CD4-positive, alpha-beta T cell (primary cell): ENCODE measurements at regions not wholly inside any gene's neighbourhood (a gene's known extent, or its start where the extent isn't known, plus 50 kb on each side); places are given as distances from the start of the nearest gene placed in this dataset.

Experiments
- ATAC-seq: fragments of 200-7000 bp; cut with Tn5 transposase; one replicate; pipeline ENCODE4 v1.10.0; 2022; ENCODE audit warnings: mild to moderate bottlenecking; ENCODE audit not compliant: poor library complexity
- CTCF ChIA-PET: fragments of 350-600 bp; sonication (Branson Sonifier 250); formaldehyde crosslinking; loops from one replicate; lab custom pipeline; 2021; ENCODE audit warnings: antibody characterized with exemption, inconsistent platforms; lab: Charles Lee
- POLR2A ChIA-PET: fragments of 350-600 bp; sonication (Branson Sonifier 250); formaldehyde crosslinking; loops from one replicate; lab custom pipeline; 2021; ENCODE audit warnings: antibody characterized with exemption, inconsistent platforms; lab: Charles Lee
- DNase-seq, 14 experiments: peaks; one replicate each; pipeline ENCODE4 v3.0.0-alpha.2; 2013 to 2020; ENCODE audit warnings: mixed read lengths in 2 of 14
- H3K27ac ChIP-seq, 2 donors: one replicate each; pipeline versions ENCODE4 v1.5.1 to v1.7.0; 2013; ENCODE audit warnings: low read length in 2 of 2, low read depth in 1 of 2, mild to moderate bottlenecking in 1 of 2
- H3K27me3 ChIP-seq, 2 experiments: 1 replicate in 1 of 2; 2 replicates in 1 of 2; pipeline versions ENCODE4 v1.6.1 to v1.7.0; 2013; ENCODE audit warnings: low read length in 2 of 2, control low read depth in 1 of 2, mild to moderate bottlenecking in 1 of 2, moderate library complexity in 1 of 2; ENCODE audit not compliant: insufficient read depth in 2 of 2, control insufficient read depth in 1 of 2
- H3K36me3 ChIP-seq: one replicate; pipeline ENCODE4 v1.6.1; 2013; ENCODE audit warnings: low read length, control low read depth; ENCODE audit not compliant: insufficient read depth
- H3K4me1 ChIP-seq: one replicate; pipeline ENCODE4 v1.6.1; 2013; ENCODE audit warnings: low read length, control low read depth; ENCODE audit not compliant: insufficient read depth
- H3K4me3 ChIP-seq: one replicate; pipeline ENCODE4 v1.5.1; 2013; ENCODE audit warnings: mild to moderate bottlenecking, low read length, moderate library complexity
- H3K9me3 ChIP-seq, 2 experiments: 1 replicate in 1 of 2; 2 replicates in 1 of 2; pipeline versions ENCODE4 v1.6.1 to v1.7.0; 2013; ENCODE audit warnings: low read length in 2 of 2, mild to moderate bottlenecking in 2 of 2, control low read depth in 1 of 2, moderate library complexity in 1 of 2; ENCODE audit not compliant: control insufficient read depth in 1 of 2, insufficient read depth in 1 of 2
- H3K27ac Mint-ChIP-seq: one replicate; pipeline ENCODE4 v1.8.0; 2020; ENCODE audit warnings: mixed read lengths
- H3K27me3 Mint-ChIP-seq: one replicate; pipeline ENCODE4 v1.8.0; 2021; ENCODE audit warnings: mixed read lengths
- H3K36me3 Mint-ChIP-seq: one replicate; pipeline ENCODE4 v1.8.0; 2021; ENCODE audit warnings: low read depth, mixed read lengths
- H3K4me1 Mint-ChIP-seq: one replicate; pipeline ENCODE4 v1.8.0; 2021; ENCODE audit warnings: low read depth, mixed read lengths
- H3K4me3 Mint-ChIP-seq: one replicate; pipeline ENCODE4 v1.8.0; 2020; ENCODE audit warnings: mild to moderate bottlenecking, mixed read lengths
- H3K9me3 Mint-ChIP-seq: one replicate; pipeline ENCODE4 v1.8.0; 2020; ENCODE audit warnings: mixed read lengths
- CTCF ChIP-seq: fragments of 200-600 bp; IDR thresholded peaks from one replicate; pipeline ENCODE4 v1.8.0; 2022; ENCODE audit warnings: antibody characterized with exemption, mild to moderate bottlenecking
- intact Hi-C, 2 experiments: fragments of 100-400 bp; cut with DNase I in 1 of 2; cut with micrococcal nuclease in 1 of 2; formaldehyde crosslinking; loops; one replicate each; pipeline versions ENCODE4 v1.15.1 to v1.9.0; 2023 to 2025; cut with DNase I, micrococcal nuclease

- Histone ChIP-seq H3K36me3 (no peaks in the 10 kb centered on the region), H3K4me1 (no peaks in the 10 kb centered on the region), H3K27ac (no peak overlapping the region), H3K27me3 (no peaks in the 10 kb centered on the region), H3K4me3 (no peak overlapping the region), H3K9me3 (no peaks in the 10 kb centered on the region)
- ATAC-seq: no peak
- Mint-ChIP-seq H3K4me3 (no peak overlapping the region), H3K27ac (no peak overlapping the region), H3K4me1 (no peaks in the 10 kb centered on the region), H3K9me3 (no peaks in the 10 kb centered on the region), H3K36me3 (no peaks in the 10 kb centered on the region), H3K27me3 (no peaks in the 10 kb centered on the region)
- CTCF ChIA-PET: no interaction called here
- no peak for TF ChIP-seq CTCF
- intact Hi-C loops: loop anchor here (5.0 kb wide), 1 partner anchor 528 kb away; no protein-coding TSS in a partner anchor
- POLR2A ChIA-PET: no interaction called here
- no peak for DNase-seq
These were observed 61.4 kb upstream of the TSPAN8 start for GRCh38 chr12:71219224-71219623.

GRCh38 chr12:71218616-71219015, 60.8 kb upstream of the TSPAN8 start:
- no peak for TF ChIP-seq CTCF
- H3K27ac ChIP-seq: no peak overlapping the region

GRCh38 chr12:71216725-71217579, 59.2 kb upstream of the TSPAN8 start:
- POLR2A ChIA-PET: no interaction called here
- Histone ChIP-seq H3K27me3 (no peaks in the 10 kb centered on the region), H3K4me1 (no peaks in the 10 kb centered on the region), H3K36me3 (no peaks in the 10 kb centered on the region), H3K9me3 (no peaks in the 10 kb centered on the region), H3K4me3 (no peak overlapping the region), H3K27ac (no peak overlapping the region)
- CTCF ChIA-PET: no interaction called here
- H3K4me1 Mint-ChIP-seq: no peaks in the 10 kb centered on the region
- ATAC-seq (no peak), DNase-seq (no peak)
- no peak overlapping the region for H3K4me3 Mint-ChIP-seq
- H3K27ac Mint-ChIP-seq: no peak overlapping the region
- H3K9me3 Mint-ChIP-seq: no peaks in the 10 kb centered on the region
- no peaks in the 10 kb centered on the region for H3K36me3 Mint-ChIP-seq
- TF ChIP-seq CTCF: peak; percentile 9
- H3K27me3 Mint-ChIP-seq: no peaks in the 10 kb centered on the region
- intact Hi-C loops: loop anchor here (5.0 kb wide), 1 partner anchor 530 kb away; no protein-coding TSS in a partner anchor

More at GRCh38 chr12:71218616-71219015, 60.8 kb upstream of the TSPAN8 start:
- Histone ChIP-seq H3K4me1 (no peaks in the 10 kb centered on the region), H3K36me3 (no peaks in the 10 kb centered on the region), H3K27me3 (no peaks in the 10 kb centered on the region), H3K9me3 (no peaks in the 10 kb centered on the region), H3K4me3 (no peak overlapping the region)
- Mint-ChIP-seq H3K27me3 (no peaks in the 10 kb centered on the region), H3K27ac (no peak overlapping the region), H3K9me3 (no peaks in the 10 kb centered on the region), H3K4me3 (no peak overlapping the region), H3K36me3 (no peaks in the 10 kb centered on the region), H3K4me1 (no peaks in the 10 kb centered on the region)
- POLR2A ChIA-PET: no interaction called here
- ATAC-seq: no peak
- no peak for DNase-seq
- CTCF ChIA-PET: no interaction called here
- intact Hi-C loops: loop anchor here (5.0 kb wide), 1 partner anchor 529 kb away; no protein-coding TSS in a partner anchor
